K562 (cell line): ENCODE measurements at regions not wholly inside any gene's neighbourhood (a gene's known extent, or its start where the extent isn't known, plus 50 kb on each side); places are given as distances from the start of the nearest gene placed in this dataset.

Source experiments
- ARID3A ChIP-seq: IDR thresholded peaks from 2 replicates; pipeline ENCODE4 v1.6.1; 2012; ENCODE audit warnings: low read depth, low read length, improper control_type of control experiment, borderline replicate concordance
- FOSL1 ChIP-seq: fragments of 200-800 bp; sonication (Bioruptor generic); conservative IDR thresholded peaks from 2 replicates; pipeline ENCODE4 v1.6.1; 2016; ENCODE audit warnings: missing genetic modification characterization, missing compliant biosample characterization
- FOXO4 ChIP-seq: fragments of 450-650 bp; formaldehyde crosslinking; IDR thresholded peaks from 2 replicates; pipeline ENCODE4 v1.4.0; 2020; ENCODE audit warnings: mild to moderate bottlenecking, moderate library complexity
- JUN ChIP-seq, 2 experiments: sonication (generic) in 1 of 2; formaldehyde crosslinking in 1 of 2; IDR thresholded peaks; 2 replicates each; pipeline versions ENCODE4 v1.6.1 to v1.8.0; 2012 to 2022; ENCODE audit warnings: borderline replicate concordance in 2 of 2, mild to moderate bottlenecking in 2 of 2, improper control_type of control experiment in 1 of 2, low read depth in 1 of 2, low read length in 1 of 2, missing genetic modification reagents in 1 of 2
- KLF10 ChIP-seq: fragments of 250-450 bp; sonication (Bioruptor Pico); IDR thresholded peaks from 2 replicates; pipeline ENCODE4 v1.6.1; 2021; ENCODE audit warnings: matching md5 sums
- LEF1 ChIP-seq: fragments of 450-650 bp; IDR thresholded peaks from 2 replicates; pipeline ENCODE4 v1.6.1; 2016; ENCODE audit warnings: mild to moderate bottlenecking
- MAX ChIP-seq: sonication (generic); formaldehyde crosslinking; IDR thresholded peaks from 2 replicates; pipeline ENCODE4 v1.9.0; 2022; ENCODE audit warnings: mild to moderate bottlenecking, missing genetic modification reagents
- MNT ChIP-seq, 2 experiments: fragments of 450-650 bp; conservative IDR thresholded peaks; 2 replicates each; pipeline ENCODE4 v1.6.1; 2017; ENCODE audit warnings: mild to moderate bottlenecking in 2 of 2, moderate library complexity in 2 of 2
- STAT6 ChIP-seq: sonication (generic); formaldehyde crosslinking; IDR thresholded peaks from 2 replicates; pipeline ENCODE4 v1.8.1; 2023; ENCODE audit warnings: mild to moderate bottlenecking, missing genetic modification reagents
- ZBTB8A ChIP-seq: fragments of 450-650 bp; IDR thresholded peaks from 2 replicates; pipeline ENCODE4 v1.6.1; 2018; ENCODE audit warnings: mild to moderate bottlenecking, moderate library complexity; ENCODE audit not compliant: partially characterized antibody
- ZNF311 ChIP-seq: fragments of 250-450 bp; sonication (Bioruptor Pico); IDR thresholded peaks from 2 replicates; pipeline ENCODE4 v1.4.0; 2020; ENCODE audit warnings: mild to moderate bottlenecking, moderate library complexity
- ZNF384 ChIP-seq: IDR thresholded peaks from 2 replicates; pipeline ENCODE4 v1.6.1; 2012; ENCODE audit warnings: low read depth, low read length, improper control_type of control experiment
- ZNF592 ChIP-seq: fragments of 450-650 bp; IDR thresholded peaks from 2 replicates; pipeline ENCODE4 v1.6.1; 2017; ENCODE audit warnings: antibody characterized with exemption, mild to moderate bottlenecking

GRCh38 chr6:156718647-156719394 lies 58.4 kb upstream of the ARID1B start (continued):
- TF ChIP-seq STAT6 = no peak
- TF ChIP-seq JUN (IDR thresholded peaks at IDR 0.05; ENCODE audit: borderline replicate concordance, low read depth, low read length) = peak; percentile 75
- no peak for TF ChIP-seq JUN (CRISPR knock-in tag; IDR thresholded peaks at IDR 0.05; ENCODE audit: borderline replicate concordance)
- peak; percentile 81 for TF ChIP-seq MAX (CRISPR knock-in tag)
- 0 out of 2 replicates have a peak, but pooled peaks have one; percentile 37 for TF ChIP-seq ZNF311 (CRISPR knock-in tag)
- TF ChIP-seq ZNF384 = peak; percentile 51; the same call in 1 of the 2 replicates
- TF ChIP-seq MNT (conservative IDR thresholded peaks at IDR 0.05) = peak in 1 of 2 experiments; percentile 33; a peak in 1 of 4 replicates
- TF ChIP-seq FOXO4 (CRISPR knock-in tag) = no peak
- peak; percentile 24; the same call in 1 of the 2 replicates for TF ChIP-seq LEF1
- TF ChIP-seq ARID3A = no peak
- peak; percentile 86 for TF ChIP-seq FOSL1 (tag)
- peak; percentile 86 for TF ChIP-seq ZNF592
- no peak for TF ChIP-seq ZBTB8A
- no peak for TF ChIP-seq KLF10 (CRISPR knock-in tag)
